ENCODE measurements at regions not wholly inside any gene's neighbourhood (a gene's known extent, or its start where the extent isn't known, plus 50 kb on each side); places are given as distances from the start of the nearest gene placed in this dataset.

DNA sequence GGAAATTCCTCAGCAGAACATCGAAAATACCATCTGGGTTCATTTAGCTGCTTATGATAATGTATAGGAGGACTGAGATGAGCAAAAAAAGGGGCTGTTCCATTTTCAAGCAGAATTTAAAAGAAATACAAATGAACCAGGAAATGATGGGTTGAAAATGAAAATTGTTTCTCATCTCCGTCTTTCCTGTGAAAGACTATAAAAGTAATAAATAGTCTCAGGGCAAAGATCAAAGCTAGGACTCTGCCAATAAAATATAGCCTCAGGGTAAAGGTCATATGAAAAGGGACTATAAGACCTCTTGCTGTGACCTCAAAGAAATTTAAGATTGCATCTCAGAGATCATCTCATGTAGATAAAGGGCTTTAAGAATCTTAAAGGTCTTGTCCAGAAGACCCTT, 478.0 kb downstream of the BTG1 start:
- intact Hi-C loops (cut with DNase I): no loop called here
- no peak for ATAC-seq

GRCh38 chr12:91663744-91664143, 481.1 kb upstream of the DCN start:
- DNase-seq (no peak), ATAC-seq (no peak)
- no peaks in the 10 kb centered on the region for H3K27me3 ChIP-seq
- H3K9me3 ChIP-seq: peaks cover 0 to 2% (median 0%) of the 10 kb centered on the region in 12 donors
- intact Hi-C loops (cut with DNase I): no loop called here
- TF ChIP-seq, protein P1, sequence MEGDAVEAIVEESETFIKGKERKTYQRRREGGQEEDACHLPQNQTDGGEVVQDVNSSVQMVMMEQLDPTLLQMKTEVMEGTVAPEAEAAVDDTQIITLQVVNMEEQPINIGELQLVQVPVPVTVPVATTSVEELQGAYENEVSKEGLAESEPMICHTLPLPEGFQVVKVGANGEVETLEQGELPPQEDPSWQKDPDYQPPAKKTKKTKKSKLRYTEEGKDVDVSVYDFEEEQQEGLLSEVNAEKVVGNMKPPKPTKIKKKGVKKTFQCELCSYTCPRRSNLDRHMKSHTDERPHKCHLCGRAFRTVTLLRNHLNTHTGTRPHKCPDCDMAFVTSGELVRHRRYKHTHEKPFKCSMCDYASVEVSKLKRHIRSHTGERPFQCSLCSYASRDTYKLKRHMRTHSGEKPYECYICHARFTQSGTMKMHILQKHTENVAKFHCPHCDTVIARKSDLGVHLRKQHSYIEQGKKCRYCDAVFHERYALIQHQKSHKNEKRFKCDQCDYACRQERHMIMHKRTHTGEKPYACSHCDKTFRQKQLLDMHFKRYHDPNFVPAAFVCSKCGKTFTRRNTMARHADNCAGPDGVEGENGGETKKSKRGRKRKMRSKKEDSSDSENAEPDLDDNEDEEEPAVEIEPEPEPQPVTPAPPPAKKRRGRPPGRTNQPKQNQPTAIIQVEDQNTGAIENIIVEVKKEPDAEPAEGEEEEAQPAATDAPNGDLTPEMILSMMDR (IDR thresholded peaks at IDR 0.05): no peak
- no peak for TF ChIP-seq POLR2A (IDR thresholded peaks at IDR 0.05)
- no peaks in the 10 kb centered on the region for H3K36me3 ChIP-seq
- 84 to 91% (median 86%) methylated on average over 4 of the region's 4 CpGs for WGBS, 4 donors
- no peak overlapping the region for H3K27ac ChIP-seq
- H3K4me1 ChIP-seq: peaks cover 0 to 18% (median 0%) of the 10 kb centered on the region in 12 donors
- no peak overlapping the region for H3K4me3 ChIP-seq

More for the DNA sequence above, 478.0 kb downstream of the BTG1 start:
- no peaks in the 10 kb centered on the region for H3K36me3 ChIP-seq
- H3K27me3 ChIP-seq: no peaks in the 10 kb centered on the region
- H3K27ac ChIP-seq: no peak overlapping the region
- DNase-seq: no peak
- no peak overlapping the region for H3K4me3 ChIP-seq
- peaks cover 0 to 12% (median 0%) of the 10 kb centered on the region in 12 donors for H3K9me3 ChIP-seq
- no peak for TF ChIP-seq POLR2A (IDR thresholded peaks at IDR 0.05)
- TF ChIP-seq, protein P1 (IDR thresholded peaks at IDR 0.05): no peak
- WGBS, 4 donors: 60 to 74% (median 73%) methylated on average over 2 of the region's 2 CpGs
- H3K4me1 ChIP-seq: peaks cover 0 to 12% (median 0%) of the 10 kb centered on the region in 12 donors

DNA sequence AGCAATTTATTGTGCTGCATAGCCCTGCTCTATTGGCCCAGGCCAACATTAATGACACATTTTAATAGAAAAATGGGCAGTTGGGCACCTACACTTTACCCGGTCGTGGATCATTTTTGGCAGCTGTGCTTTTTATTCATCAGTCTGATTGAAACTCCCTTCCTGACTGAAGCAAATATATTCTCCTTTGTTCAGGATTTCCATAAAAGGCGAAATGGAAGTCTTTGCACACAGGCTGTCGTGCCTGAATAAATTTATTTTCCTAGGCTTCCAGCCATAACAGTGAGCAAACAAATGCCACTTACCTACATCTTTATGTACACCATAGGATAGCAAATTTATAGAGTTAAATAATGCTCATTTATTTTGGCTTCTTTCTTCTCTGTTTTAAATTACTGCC, 480.7 kb upstream of the DCN start:
- ATAC-seq (no peak), DNase-seq (no peak)
- no peak for TF ChIP-seq POLR2A (IDR thresholded peaks at IDR 0.05)
- TF ChIP-seq, protein P1 (IDR thresholded peaks at IDR 0.05): no peak
- Histone ChIP-seq H3K4me3 (no peak overlapping the region), H3K9me3 (no peaks in the 10 kb centered on the region), H3K27ac (no peak overlapping the region), H3K36me3 (no peaks in the 10 kb centered on the region), H3K27me3 (no peaks in the 10 kb centered on the region), H3K4me1 (peaks cover 0 to 18% (median 0%) of the 10 kb centered on the region in 12 donors)
- intact Hi-C loops (cut with DNase I): no loop called here
- 53 to 70% (median 60%) methylated on average over 4 of the region's 4 CpGs for WGBS, 4 donors

DNA sequence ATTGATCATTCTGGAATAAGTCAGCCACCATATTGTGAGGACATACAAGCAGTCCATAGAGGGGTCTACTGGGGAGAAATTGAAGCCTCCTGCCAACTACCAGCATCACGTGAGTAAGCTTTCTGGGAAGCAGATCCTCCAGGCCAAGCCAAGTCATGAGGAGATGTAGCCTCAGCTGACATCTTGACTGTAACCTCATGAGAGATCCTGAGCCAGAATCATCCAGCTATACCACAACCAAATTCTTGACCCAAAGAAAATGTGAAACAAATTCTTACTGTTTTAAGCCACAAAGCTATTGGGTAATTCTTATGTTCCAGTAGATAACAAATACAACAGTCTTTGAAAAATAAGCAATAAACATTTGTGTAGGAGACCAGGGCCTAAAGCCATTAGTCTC, 479.4 kb upstream of the DCN start:
- H3K27me3 ChIP-seq: no peaks in the 10 kb centered on the region
- H3K36me3 ChIP-seq: no peaks in the 10 kb centered on the region
- TF ChIP-seq, protein P1 (IDR thresholded peaks at IDR 0.05): no peak
- no peak for TF ChIP-seq POLR2A (IDR thresholded peaks at IDR 0.05)
- H3K4me1 ChIP-seq: peaks cover 0 to 18% (median 0%) of the 10 kb centered on the region in 12 donors
- intact Hi-C loops (cut with DNase I): no loop called here
- ATAC-seq (no peak), DNase-seq (no peak)
- H3K9me3 ChIP-seq: no peaks in the 10 kb centered on the region
- WGBS, 4 donors: 43 to 62% (median 56%) methylated on average over 1 of the region's 1 CpG
- H3K27ac ChIP-seq: no peak overlapping the region
- H3K4me3 ChIP-seq: no peak overlapping the region

All from heart left ventricle (tissue), 16 donors.